A549 (cell line): ENCODE measurements at regions not wholly inside any gene's neighbourhood (a gene's known extent, or its start where the extent isn't known, plus 50 kb on each side); places are given as distances from the start of the nearest gene placed in this dataset.

Source experiments
- ATAC-seq, 2 experiments: fragments of 200-7000 bp in 1 of 2; fragments of >200 bp in 1 of 2; cut with Nextera tagmentation in 1 of 2; cut with Tn5 transposase in 1 of 2; 3 replicates each; pipeline versions ENCODE4 v1.8.0 to v1.9.1; 2018 to 2020; ENCODE audit warnings: mild to moderate bottlenecking in 1 of 2, moderate library complexity in 1 of 2
- CTCF ChIA-PET: fragments of 300-600 bp; sonication (Branson Sonifier 250); formaldehyde crosslinking; extraction: SDS; loops from one replicate; lab custom pipeline; 2021; ENCODE audit warnings: antibody characterized with exemption, inconsistent platforms; lab: Yijun Ruan, JAX
- POLR2A ChIA-PET: fragments of 350-600 bp; formaldehyde crosslinking; extraction: SDS; loops from one replicate; lab custom pipeline; 2021; ENCODE audit warnings: antibody characterized with exemption, inconsistent platforms; lab: Yijun Ruan, JAX
- DNase-seq, 2 experiments: peaks; one replicate each; pipeline versions ENCODE4 v3.0.0 to v3.0.0-alpha.2; 2011 to 2016; ENCODE audit warnings: low read depth in 1 of 2, low spot score in 1 of 2
- FAIRE-seq: peaks from 2 replicates; lab custom pipeline; 2011; peaks lifted over from hg19 to GRCh38; lab: Jason Lieb, UNC
- H3K27ac ChIP-seq, 2 experiments: fragments of >200 bp; sonication (Bioruptor Twin); formaldehyde crosslinking; 3 replicates each; pipeline ENCODE4 v1.5.1; 2016 to 2017
- H3K4me1 ChIP-seq: fragments of >200 bp; sonication (Bioruptor Twin); formaldehyde crosslinking; 3 replicates; pipeline ENCODE4 v1.6.1; 2016
- H3K4me2 ChIP-seq: fragments of >200 bp; sonication (Bioruptor Twin); formaldehyde crosslinking; 3 replicates; pipeline ENCODE4 v1.6.1; 2016
- H3K4me3 ChIP-seq: fragments of >200 bp; sonication (Bioruptor Twin); formaldehyde crosslinking; 3 replicates; pipeline ENCODE4 v1.5.1; 2016
- H3K9me3 ChIP-seq: fragments of >200 bp; sonication (Bioruptor Twin); formaldehyde crosslinking; 3 replicates; pipeline ENCODE4 v1.6.1; 2016
- ATOH8 ChIP-seq: fragments of 250-450 bp; sonication (Bioruptor Pico); IDR thresholded peaks from 2 replicates; pipeline ENCODE4 v1.5.0; 2020; ENCODE audit warnings: low read depth, mild to moderate bottlenecking, moderate library complexity
- CBX2 ChIP-seq: fragments of 200-600 bp; sonication (generic); IDR thresholded peaks from 2 replicates; pipeline ENCODE4 v1.6.1; 2016; ENCODE audit warnings: low read depth, mild to moderate bottlenecking, borderline replicate concordance
- CHD4 ChIP-seq: fragments of 200-600 bp; sonication (generic); IDR thresholded peaks from 2 replicates; pipeline ENCODE4 v1.6.1; 2016; ENCODE audit warnings: antibody characterized with exemption, mild to moderate bottlenecking, borderline replicate concordance
- E2F6 ChIP-seq: IDR thresholded peaks from 2 replicates; pipeline ENCODE4 v1.6.1; 2012; ENCODE audit warnings: low read depth, borderline replicate concordance
- FOSB ChIP-seq: fragments of 250-450 bp; sonication (Bioruptor Pico); IDR thresholded peaks from 2 replicates; pipeline ENCODE4 v1.5.0; 2020; ENCODE audit warnings: mild to moderate bottlenecking, moderate library complexity
- FOXS1 ChIP-seq: fragments of 250-450 bp; sonication (Bioruptor Pico); IDR thresholded peaks from 2 replicates; pipeline ENCODE4 v1.5.0; 2020; ENCODE audit warnings: mild to moderate bottlenecking, moderate library complexity
- HOXA7 ChIP-seq: fragments of 250-450 bp; sonication (Bioruptor Pico); IDR thresholded peaks from 2 replicates; pipeline ENCODE4 v1.5.0; 2020; ENCODE audit warnings: mild to moderate bottlenecking, moderate library complexity
- JUN ChIP-seq, 2 experiments: fragments of >200 bp; sonication (Bioruptor Twin); formaldehyde crosslinking; IDR thresholded peaks; 2 replicates in 1 of 2; 3 replicates in 1 of 2; pipeline ENCODE4 v1.6.1; 2016 to 2017
- KDM1A ChIP-seq: fragments of 200-600 bp; sonication (generic); IDR thresholded peaks from 2 replicates; pipeline ENCODE4 v1.6.1; 2016; ENCODE audit warnings: low read depth, mild to moderate bottlenecking
- MAFK ChIP-seq: fragments of 450-650 bp; IDR thresholded peaks from 2 replicates; pipeline ENCODE4 v1.6.1; 2014; ENCODE audit not compliant: partially characterized antibody
- MYC ChIP-seq: IDR thresholded peaks from 2 replicates; pipeline ENCODE4 v1.6.1; 2012; ENCODE audit warnings: mild to moderate bottlenecking, inconsistent platforms, low read length, improper control_type of control experiment, borderline replicate concordance
- NFE2L2 ChIP-seq: fragments of 150-350 bp; conservative IDR thresholded peaks from 2 replicates; pipeline ENCODE4 v1.6.1; 2014; ENCODE audit warnings: low read length
- PHF8 ChIP-seq: fragments of 200-600 bp; sonication (generic); IDR thresholded peaks from 2 replicates; pipeline ENCODE4 v1.6.1; 2016; ENCODE audit warnings: low read depth, mild to moderate bottlenecking, antibody characterized with exemption, moderate library complexity, borderline replicate concordance
- POLR2AphosphoS2 ChIP-seq: conservative IDR thresholded peaks from 2 replicates; pipeline ENCODE4 v1.6.1; 2012; ENCODE audit warnings: low read length, improper control_type of control experiment, inconsistent platforms
- RAD21 ChIP-seq, 2 experiments: fragments of >200 bp in 1 of 2; sonication (Bioruptor Twin) in 1 of 2; formaldehyde crosslinking in 1 of 2; IDR thresholded peaks in 1 of 2; conservative IDR thresholded peaks in 1 of 2; 2 replicates in 1 of 2; 3 replicates in 1 of 2; pipeline ENCODE4 v1.6.1; 2012 to 2018; ENCODE audit warnings: inconsistent platforms in 1 of 2
- RARB ChIP-seq: fragments of 250-450 bp; sonication (Bioruptor Pico); IDR thresholded peaks from 2 replicates; pipeline ENCODE4 v1.8.0; 2021; ENCODE audit warnings: mild to moderate bottlenecking, moderate library complexity
- RCOR1 ChIP-seq: fragments of 150-350 bp; IDR thresholded peaks from 2 replicates; pipeline ENCODE4 v1.6.1; 2014; ENCODE audit warnings: antibody characterized with exemption, low read length, low read depth
- RNF2 ChIP-seq: fragments of 200-600 bp; sonication (generic); IDR thresholded peaks from 2 replicates; pipeline ENCODE4 v1.6.1; 2016; ENCODE audit warnings: low read depth, mild to moderate bottlenecking, antibody characterized with exemption, moderate library complexity, borderline replicate concordance
- TFCP2L1 ChIP-seq: fragments of 250-450 bp; sonication (Bioruptor Pico); IDR thresholded peaks from 2 replicates; pipeline ENCODE4 v1.5.0; 2021; ENCODE audit warnings: mild to moderate bottlenecking
- TP53 ChIP-seq: fragments of 250-450 bp; sonication (Bioruptor Pico); IDR thresholded peaks from 2 replicates; pipeline ENCODE4 v1.5.0; 2021; ENCODE audit warnings: mild to moderate bottlenecking, moderate library complexity
- USF2 ChIP-seq: fragments of 450-650 bp; IDR thresholded peaks from 2 replicates; pipeline ENCODE4 v1.6.1; 2014; ENCODE audit warnings: antibody characterized with exemption
- ZC3H11A ChIP-seq: fragments of 450-650 bp; IDR thresholded peaks from 2 replicates; pipeline ENCODE4 v1.6.1; 2014; ENCODE audit warnings: antibody characterized with exemption, mild to moderate bottlenecking
- ZFP36 ChIP-seq: fragments of 450-650 bp; IDR thresholded peaks from 2 replicates; pipeline ENCODE4 v1.6.1; 2014; ENCODE audit warnings: borderline replicate concordance; ENCODE audit not compliant: partially characterized antibody
- ZNF302 ChIP-seq: fragments of 250-450 bp; sonication (Bioruptor Pico); IDR thresholded peaks from 2 replicates; pipeline ENCODE4 v1.9.0; 2021; ENCODE audit warnings: inconsistent platforms, mild to moderate bottlenecking, moderate library complexity
- WGBS: methylation state at CpG from one replicate; pipeline ENCODE4 v1.1.6; 2017; ENCODE audit errors: missing lambda C conversion rate; 5-methylcytosine and 5-hydroxymethylcytosine counted together
- TF ChIP-seq, protein P1 (sequence below): fragments of 200-600 bp; sonication (generic); IDR thresholded peaks from 2 replicates; pipeline ENCODE4 v1.6.1; 2016; ENCODE audit warnings: antibody characterized with exemption, mild to moderate bottlenecking, moderate library complexity
- TF ChIP-seq, protein P2 (sequence below): fragments of 250-450 bp; sonication (Bioruptor Pico); IDR thresholded peaks from 2 replicates; pipeline ENCODE4 v1.5.0; 2021; ENCODE audit warnings: mild to moderate bottlenecking, moderate library complexity, borderline replicate concordance

DNA sequence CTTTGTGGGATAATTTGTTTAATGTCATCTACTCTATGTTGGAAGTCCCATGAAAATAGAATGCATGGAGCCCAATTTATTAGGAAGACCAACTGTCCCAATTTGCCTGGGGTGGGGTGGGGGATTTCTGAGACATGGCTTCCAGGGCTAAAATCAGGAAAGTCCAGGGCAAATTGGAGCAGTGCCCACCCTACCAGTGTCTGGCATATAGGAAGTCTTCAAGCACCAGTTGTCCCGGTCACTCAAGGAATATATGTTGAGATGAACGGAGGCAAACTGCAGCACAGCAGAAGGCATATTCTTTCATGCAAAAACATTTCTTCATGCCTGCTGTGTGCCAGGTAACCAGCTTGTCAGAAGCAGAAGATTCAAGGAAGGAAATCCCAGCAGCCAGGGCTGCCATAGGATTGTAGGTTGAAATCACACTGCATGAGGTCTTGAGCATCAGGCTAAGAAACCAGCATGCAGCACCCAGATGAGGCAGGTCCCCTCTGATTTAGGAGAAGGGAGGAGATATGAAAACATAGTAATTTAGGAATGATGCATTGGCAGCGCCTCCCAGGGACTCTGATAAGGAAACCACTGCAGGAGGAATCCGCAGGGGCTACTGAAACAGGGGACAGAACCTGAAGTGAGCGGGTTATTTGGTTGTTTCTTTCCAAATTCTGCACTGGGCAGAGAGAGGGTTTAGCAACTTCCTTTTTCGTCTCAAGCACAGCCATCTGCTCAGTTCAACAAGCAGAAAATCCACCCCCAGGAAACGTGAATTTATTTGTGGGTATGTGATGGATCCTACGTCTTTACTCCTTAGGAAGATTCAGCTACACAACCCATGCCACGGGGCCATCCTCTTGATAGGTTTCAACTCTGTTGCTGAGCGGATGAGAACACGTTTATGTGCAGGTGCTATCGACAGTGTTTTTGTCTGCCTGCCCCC, 112.6 kb upstream of the CPEB4 start:
- CTCF ChIA-PET = interaction anchor here (1.1 to 1.2 kb wide), 2 partner anchors 17 to 150 kb away, joined by 3 to 4 read pairs; no protein-coding TSS in a partner anchor
- Histone ChIP-seq H3K27ac (peak overlapping the region; percentile 92 to 94), H3K9me3 (no peaks in the 10 kb centered on the region), H3K4me1 (peaks cover 26% of the 10 kb centered on the region), H3K4me3 (no peak overlapping the region), H3K4me2 (no peak overlapping the region)
- no peak for DNase-seq
- no peak for FAIRE-seq
- ATAC-seq = no peak
- WGBS = 81% methylated on average over 12 of the region's 12 CpGs
- POLR2A ChIA-PET = no interaction called here
- TF ChIP-seq RARB (no peak), ZNF302 (CRISPR knock-in tag) (no peak), FOXS1 (CRISPR knock-in tag) (no peak), NFE2L2 (no peak), RAD21 (conservative IDR thresholded peaks at IDR 0.05 in 1 of 2, IDR thresholded peaks at IDR 0.05 in 1 of 2) (no peak), RNF2 (no peak), FOSB (CRISPR knock-in tag) (no peak), CHD4 (no peak), E2F6 (no peak), TFCP2L1 (CRISPR knock-in tag) (no peak), RCOR1 (no peak), ZC3H11A (no peak), MYC (no peak), ATOH8 (CRISPR knock-in tag) (no peak), JUN (IDR thresholded peaks at IDR 0.05) (no peak)

DNA sequence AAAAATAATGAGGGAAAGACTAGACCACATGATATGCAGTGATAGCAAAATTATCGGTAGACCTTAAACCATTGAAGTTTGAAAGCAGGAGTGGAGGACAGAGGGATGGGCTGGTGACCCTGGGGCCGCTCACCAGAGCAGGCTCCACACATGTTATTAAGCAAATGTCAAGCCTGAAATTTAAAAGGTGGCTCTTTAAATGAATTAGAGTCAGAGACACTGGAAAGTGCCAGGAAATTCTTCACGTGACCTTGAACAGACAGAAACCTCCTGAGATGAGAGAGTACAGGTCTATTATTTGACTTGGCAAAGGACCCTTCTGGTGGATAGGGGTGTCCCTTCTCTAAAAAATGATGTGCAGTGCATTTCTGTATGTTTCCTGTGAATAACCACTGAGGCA, 111.0 kb upstream of the CPEB4 start:
- Histone ChIP-seq H3K9me3 (no peaks in the 10 kb centered on the region), H3K4me2 (no peak overlapping the region), H3K4me1 (peaks cover 38% of the 10 kb centered on the region), H3K4me3 (no peak overlapping the region), H3K27ac (peak overlapping the region; percentile 92 to 94; a peak in 5 of 6 replicates)
- DNase-seq (no peak), FAIRE-seq (no peak), ATAC-seq (no peak)
- POLR2A ChIA-PET = no interaction called here
- CTCF ChIA-PET = interaction anchor here (1.2 kb wide), 1 partner anchor 11 kb away, joined by 3 read pairs; no protein-coding TSS in a partner anchor
- TF ChIP-seq TP53 (CRISPR knock-in tag) = no peak
- TF ChIP-seq MAFK = no peak
- no peak for TF ChIP-seq KDM1A
- TF ChIP-seq POLR2AphosphoS2 = no peak
- no peak for TF ChIP-seq FOSB (CRISPR knock-in tag)
- no peak for TF ChIP-seq CBX2
- no peak for TF ChIP-seq HOXA7 (CRISPR knock-in tag)
- no peak for TF ChIP-seq E2F6
- TF ChIP-seq USF2 = no peak
- TF ChIP-seq FOXS1 (CRISPR knock-in tag) = no peak
- TF ChIP-seq, protein P1, sequence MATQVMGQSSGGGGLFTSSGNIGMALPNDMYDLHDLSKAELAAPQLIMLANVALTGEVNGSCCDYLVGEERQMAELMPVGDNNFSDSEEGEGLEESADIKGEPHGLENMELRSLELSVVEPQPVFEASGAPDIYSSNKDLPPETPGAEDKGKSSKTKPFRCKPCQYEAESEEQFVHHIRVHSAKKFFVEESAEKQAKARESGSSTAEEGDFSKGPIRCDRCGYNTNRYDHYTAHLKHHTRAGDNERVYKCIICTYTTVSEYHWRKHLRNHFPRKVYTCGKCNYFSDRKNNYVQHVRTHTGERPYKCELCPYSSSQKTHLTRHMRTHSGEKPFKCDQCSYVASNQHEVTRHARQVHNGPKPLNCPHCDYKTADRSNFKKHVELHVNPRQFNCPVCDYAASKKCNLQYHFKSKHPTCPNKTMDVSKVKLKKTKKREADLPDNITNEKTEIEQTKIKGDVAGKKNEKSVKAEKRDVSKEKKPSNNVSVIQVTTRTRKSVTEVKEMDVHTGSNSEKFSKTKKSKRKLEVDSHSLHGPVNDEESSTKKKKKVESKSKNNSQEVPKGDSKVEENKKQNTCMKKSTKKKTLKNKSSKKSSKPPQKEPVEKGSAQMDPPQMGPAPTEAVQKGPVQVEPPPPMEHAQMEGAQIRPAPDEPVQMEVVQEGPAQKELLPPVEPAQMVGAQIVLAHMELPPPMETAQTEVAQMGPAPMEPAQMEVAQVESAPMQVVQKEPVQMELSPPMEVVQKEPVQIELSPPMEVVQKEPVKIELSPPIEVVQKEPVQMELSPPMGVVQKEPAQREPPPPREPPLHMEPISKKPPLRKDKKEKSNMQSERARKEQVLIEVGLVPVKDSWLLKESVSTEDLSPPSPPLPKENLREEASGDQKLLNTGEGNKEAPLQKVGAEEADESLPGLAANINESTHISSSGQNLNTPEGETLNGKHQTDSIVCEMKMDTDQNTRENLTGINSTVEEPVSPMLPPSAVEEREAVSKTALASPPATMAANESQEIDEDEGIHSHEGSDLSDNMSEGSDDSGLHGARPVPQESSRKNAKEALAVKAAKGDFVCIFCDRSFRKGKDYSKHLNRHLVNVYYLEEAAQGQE = no peak
- TF ChIP-seq, protein P2, sequence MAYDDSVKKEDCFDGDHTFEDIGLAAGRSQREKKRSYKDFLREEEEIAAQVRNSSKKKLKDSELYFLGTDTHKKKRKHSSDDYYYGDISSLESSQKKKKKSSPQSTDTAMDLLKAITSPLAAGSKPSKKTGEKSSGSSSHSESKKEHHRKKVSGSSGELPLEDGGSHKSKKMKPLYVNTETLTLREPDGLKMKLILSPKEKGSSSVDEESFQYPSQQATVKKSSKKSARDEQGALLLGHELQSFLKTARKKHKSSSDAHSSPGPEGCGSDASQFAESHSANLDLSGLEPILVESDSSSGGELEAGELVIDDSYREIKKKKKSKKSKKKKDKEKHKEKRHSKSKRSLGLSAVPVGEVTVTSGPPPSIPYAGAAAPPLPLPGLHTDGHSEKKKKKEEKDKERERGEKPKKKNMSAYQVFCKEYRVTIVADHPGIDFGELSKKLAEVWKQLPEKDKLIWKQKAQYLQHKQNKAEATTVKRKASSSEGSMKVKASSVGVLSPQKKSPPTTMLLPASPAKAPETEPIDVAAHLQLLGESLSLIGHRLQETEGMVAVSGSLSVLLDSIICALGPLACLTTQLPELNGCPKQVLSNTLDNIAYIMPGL (CRISPR knock-in tag) = no peak
- no peak for TF ChIP-seq ZNF302 (CRISPR knock-in tag)
- no peak for TF ChIP-seq PHF8
- no peak for TF ChIP-seq ZFP36
- WGBS = 93% methylated on average over 3 of the region's 3 CpGs
